ENCODE measurements at regions not wholly inside any gene's neighbourhood (a gene's known extent, or its start where the extent isn't known, plus 50 kb on each side); places are given as distances from the start of the nearest gene placed in this dataset.

DNA sequence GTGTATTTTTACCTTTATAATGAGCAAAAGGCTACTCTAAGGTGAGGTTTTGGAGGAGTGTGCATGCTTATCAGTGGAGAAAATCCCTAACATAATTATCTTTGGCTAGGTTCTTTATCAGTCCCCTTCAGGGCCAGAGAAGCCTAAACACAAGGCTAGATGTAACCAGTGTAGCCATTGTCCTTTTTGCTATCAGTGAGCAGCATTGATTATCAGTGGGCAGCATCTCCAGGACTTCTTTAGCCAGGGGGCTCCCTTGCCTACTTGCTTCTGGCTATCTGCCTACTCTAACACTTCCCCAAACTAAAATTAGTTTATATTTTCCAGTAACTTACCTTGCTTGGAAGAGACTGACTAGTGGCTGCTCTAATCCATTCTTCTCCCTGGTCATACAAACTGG is 595.6 kb downstream of the TRAM1L1 start:
- TF ChIP-seq, protein P1, sequence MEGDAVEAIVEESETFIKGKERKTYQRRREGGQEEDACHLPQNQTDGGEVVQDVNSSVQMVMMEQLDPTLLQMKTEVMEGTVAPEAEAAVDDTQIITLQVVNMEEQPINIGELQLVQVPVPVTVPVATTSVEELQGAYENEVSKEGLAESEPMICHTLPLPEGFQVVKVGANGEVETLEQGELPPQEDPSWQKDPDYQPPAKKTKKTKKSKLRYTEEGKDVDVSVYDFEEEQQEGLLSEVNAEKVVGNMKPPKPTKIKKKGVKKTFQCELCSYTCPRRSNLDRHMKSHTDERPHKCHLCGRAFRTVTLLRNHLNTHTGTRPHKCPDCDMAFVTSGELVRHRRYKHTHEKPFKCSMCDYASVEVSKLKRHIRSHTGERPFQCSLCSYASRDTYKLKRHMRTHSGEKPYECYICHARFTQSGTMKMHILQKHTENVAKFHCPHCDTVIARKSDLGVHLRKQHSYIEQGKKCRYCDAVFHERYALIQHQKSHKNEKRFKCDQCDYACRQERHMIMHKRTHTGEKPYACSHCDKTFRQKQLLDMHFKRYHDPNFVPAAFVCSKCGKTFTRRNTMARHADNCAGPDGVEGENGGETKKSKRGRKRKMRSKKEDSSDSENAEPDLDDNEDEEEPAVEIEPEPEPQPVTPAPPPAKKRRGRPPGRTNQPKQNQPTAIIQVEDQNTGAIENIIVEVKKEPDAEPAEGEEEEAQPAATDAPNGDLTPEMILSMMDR (conservative IDR thresholded peaks at IDR 0.05): no peak
- TF ChIP-seq ZFX (IDR thresholded peaks at IDR 0.05): no peak
- no peak overlapping the region for H3K27ac ChIP-seq

DNA sequence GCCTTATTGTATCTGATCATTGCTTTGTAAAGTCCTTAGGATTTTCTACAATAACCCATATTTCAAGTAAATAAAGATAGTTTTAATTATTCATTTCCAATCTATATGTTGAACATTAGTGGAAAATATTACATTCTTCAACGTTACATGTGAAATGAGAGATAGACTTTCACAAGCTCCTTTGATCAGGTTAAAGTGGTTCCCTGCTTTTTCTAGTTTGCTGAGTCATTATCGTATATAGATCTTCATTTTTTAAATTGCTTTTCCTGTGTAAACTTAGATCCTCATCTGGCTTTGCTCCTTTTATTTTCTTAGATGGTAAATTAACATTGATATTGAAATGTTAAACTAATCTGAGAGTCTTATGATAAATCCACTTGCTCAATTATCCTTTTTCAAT is 599.0 kb downstream of the TRAM1L1 start:
- H3K27ac ChIP-seq: no peak overlapping the region
- TF ChIP-seq, protein P1 (conservative IDR thresholded peaks at IDR 0.05): no peak
- TF ChIP-seq ZFX (IDR thresholded peaks at IDR 0.05): no peak

DNA sequence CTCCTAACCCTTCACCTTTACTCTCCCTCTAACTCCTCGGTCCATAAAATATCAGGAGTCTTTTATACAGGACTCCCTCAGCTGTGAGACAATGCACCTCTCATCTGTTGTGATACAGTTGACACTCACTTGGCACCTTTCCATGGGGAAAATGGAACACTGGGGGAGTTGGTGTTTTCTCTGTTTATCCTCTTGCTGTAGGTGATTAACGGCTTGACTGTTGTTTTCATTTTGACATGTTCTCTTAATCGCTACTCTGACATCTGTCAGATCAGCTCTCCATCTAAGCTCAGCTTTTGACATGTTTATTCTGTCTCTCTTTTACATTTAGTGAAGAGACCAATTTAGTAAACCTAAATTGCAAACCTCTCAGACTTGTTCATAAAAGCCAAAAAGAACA is 604.8 kb downstream of the TRAM1L1 start:
- TF ChIP-seq, protein P1 (conservative IDR thresholded peaks at IDR 0.05): no peak
- TF ChIP-seq ZFX (IDR thresholded peaks at IDR 0.05): no peak
- H3K27ac ChIP-seq: no peak overlapping the region

DNA sequence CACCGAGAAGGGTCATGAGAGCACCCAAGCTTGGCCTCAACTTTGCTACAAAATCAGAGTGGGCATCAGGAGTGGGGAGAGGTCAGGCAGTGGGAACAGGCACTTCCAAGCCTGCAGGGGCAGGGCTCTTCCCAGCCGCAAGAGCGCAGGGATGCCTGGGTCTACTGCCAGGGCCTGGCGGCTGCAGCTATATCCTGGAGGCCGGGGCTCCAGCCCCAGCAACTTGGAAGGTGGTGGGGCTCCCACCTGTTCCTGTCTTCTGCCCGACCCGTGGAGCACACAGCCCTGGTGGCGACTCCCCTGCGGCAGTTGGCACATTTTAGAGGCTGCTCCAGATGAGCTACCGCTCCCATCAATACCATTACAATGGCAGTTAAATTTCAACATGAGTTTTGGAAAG is 607.0 kb downstream of the TRAM1L1 start:
- H3K27ac ChIP-seq: no peak overlapping the region
- TF ChIP-seq ZFX (IDR thresholded peaks at IDR 0.05): no peak
- TF ChIP-seq, protein P1 (conservative IDR thresholded peaks at IDR 0.05): no peak

DNA sequence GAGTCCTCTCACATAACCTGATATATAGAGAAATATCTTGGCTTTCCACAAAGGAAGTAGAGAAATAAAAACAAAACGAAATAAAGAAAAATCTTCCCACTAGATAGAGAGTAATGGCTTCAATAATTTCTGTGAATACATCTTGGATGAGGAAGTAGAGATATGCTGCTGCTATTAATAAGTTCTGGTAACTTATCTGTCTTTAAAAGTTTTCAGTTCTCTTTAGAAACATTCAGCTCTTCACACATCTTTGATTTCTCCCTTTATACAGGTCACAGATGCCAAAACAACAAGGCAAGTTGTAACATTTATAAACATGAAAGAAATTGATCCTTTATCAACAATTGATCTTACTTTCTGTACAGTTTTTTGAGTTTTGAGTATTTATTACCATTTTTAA is 615.8 kb downstream of the TRAM1L1 start:
- no peak for TF ChIP-seq ZFX (IDR thresholded peaks at IDR 0.05)
- TF ChIP-seq, protein P1 (conservative IDR thresholded peaks at IDR 0.05): no peak
- no peak overlapping the region for H3K27ac ChIP-seq

DNA sequence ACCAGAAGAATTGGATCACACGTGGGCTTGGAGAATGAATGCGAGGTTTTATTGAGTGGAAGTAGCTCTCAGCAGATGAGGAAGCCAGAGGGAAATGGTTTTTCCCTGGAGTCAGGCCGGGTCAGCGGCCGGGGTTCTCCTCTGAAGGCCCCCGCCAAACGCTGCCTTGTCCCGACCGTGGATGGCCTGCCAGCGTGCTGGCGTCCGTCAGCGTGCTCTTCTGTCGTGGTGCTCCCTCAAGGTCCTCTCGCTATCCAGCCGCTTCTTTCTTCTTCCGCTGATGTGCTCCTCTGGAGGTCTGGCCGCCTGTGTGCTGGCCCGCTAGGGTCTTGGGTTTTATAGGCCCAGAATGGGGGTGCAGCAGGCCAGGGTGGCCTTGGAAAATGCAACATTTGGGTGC is 632.2 kb downstream of the TRAM1L1 start:
- H3K27ac ChIP-seq: no peak overlapping the region
- TF ChIP-seq, protein P1 (conservative IDR thresholded peaks at IDR 0.05): no peak
- no peak for TF ChIP-seq ZFX (IDR thresholded peaks at IDR 0.05)

DNA sequence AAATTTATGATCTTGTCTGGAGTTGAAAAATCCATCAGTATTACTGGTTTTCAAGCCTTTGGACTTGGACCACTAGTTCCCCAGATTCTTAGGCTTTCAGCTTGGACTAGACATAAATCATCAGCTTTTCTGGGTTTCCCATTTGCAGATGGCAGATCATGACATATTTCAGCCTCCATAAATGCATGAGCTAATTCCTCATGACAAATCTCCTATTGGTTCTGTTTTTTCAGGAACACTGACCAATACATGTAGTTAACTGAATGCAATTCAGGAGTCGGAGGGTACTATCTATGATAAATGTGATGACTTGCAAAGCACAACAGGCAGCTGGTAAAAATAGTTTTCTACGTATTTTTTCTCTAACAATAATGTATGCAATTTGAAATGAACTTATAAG is 635.6 kb downstream of the TRAM1L1 start:
- no peak for TF ChIP-seq ZFX (IDR thresholded peaks at IDR 0.05)
- TF ChIP-seq, protein P1 (conservative IDR thresholded peaks at IDR 0.05): no peak
- no peak overlapping the region for H3K27ac ChIP-seq

Measured in C4-2B (cell line).